Sigmoid colon (tissue), 4 donors: ENCODE measurements at regions not wholly inside any gene's neighbourhood (a gene's known extent, or its start where the extent isn't known, plus 50 kb on each side); places are given as distances from the start of the nearest gene placed in this dataset.

ENCODE experiments used
- EP300 ChIP-seq, 4 donors: sonication (generic); formaldehyde crosslinking; IDR thresholded peaks; one replicate each; pipeline ENCODE4 v1.6.1; 2017; ENCODE audit warnings: antibody characterized with exemption in 4 of 4
- POLR2A ChIP-seq, 2 donors: fragments of 450-650 bp; IDR thresholded peaks; one replicate each; pipeline ENCODE4 v1.6.1; 2016; ENCODE audit warnings: antibody characterized with exemption in 2 of 2, mild to moderate bottlenecking in 2 of 2, moderate library complexity in 2 of 2
- POLR2AphosphoS5 ChIP-seq, 4 donors: sonication (generic); formaldehyde crosslinking; IDR thresholded peaks; one replicate each; pipeline ENCODE4 v1.6.1; 2017; ENCODE audit warnings: antibody characterized with exemption in 4 of 4

DNA sequence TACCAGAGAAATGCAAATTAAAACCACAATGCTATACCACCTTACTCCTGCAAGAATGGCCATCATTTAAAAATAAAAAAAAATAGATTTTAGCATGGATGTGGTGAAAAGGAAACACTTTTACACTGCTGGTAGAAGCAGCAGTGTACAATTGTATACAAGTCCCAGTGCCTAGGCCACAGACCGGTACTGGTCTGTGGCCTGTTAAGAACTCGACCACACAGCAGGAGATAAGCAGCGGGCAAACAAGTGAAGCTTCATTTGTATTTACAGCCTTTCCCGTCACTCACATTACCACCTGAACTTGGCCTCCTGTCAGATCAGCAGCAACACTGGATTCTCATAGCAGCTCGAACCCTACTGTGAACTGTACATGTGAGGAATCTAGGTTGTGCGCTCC, 60.7 kb upstream of the DSC1 start:
- TF ChIP-seq POLR2AphosphoS5 (IDR thresholded peaks at IDR 0.05) (no peak), POLR2A (IDR thresholded peaks at IDR 0.05) (no peak), EP300 (IDR thresholded peaks at IDR 0.05) (no peak)
